Keratinocyte (primary cell): ENCODE measurements at regions not wholly inside any gene's neighbourhood (a gene's known extent, or its start where the extent isn't known, plus 50 kb on each side); places are given as distances from the start of the nearest gene placed in this dataset.

ENCODE experiments used
- DNase-seq: peaks from one replicate; pipeline ENCODE4 v3.0.0-alpha.2; 2011; ENCODE audit warnings: low read depth, missing footprints, low spot score
- FAIRE-seq: peaks from 2 replicates; lab custom pipeline; 2011; peaks lifted over from hg19 to GRCh38; lab: Jason Lieb, UNC
- H2AFZ ChIP-seq: 2 replicates; pipeline ENCODE4 v1.6.0; 2012; ENCODE audit warnings: low read length, control low read depth, inconsistent platforms; ENCODE audit not compliant: control insufficient read depth
- H3K27ac ChIP-seq: 2 replicates; pipeline ENCODE4 v1.5.1; 2011; ENCODE audit warnings: low read length; ENCODE audit not compliant: control insufficient read depth, insufficient read depth
- H3K27me3 ChIP-seq: 3 replicates; pipeline ENCODE4 v1.6.0; 2011; ENCODE audit warnings: low read length; ENCODE audit not compliant: control insufficient read depth, insufficient read depth; ENCODE audit errors: extremely low read depth
- H3K36me3 ChIP-seq, 2 experiments: 2 replicates in 1 of 2; 3 replicates in 1 of 2; pipeline ENCODE4 v1.5.1; 2011; ENCODE audit warnings: low read length in 2 of 2, mild to moderate bottlenecking in 1 of 2; ENCODE audit not compliant: control insufficient read depth in 2 of 2, insufficient read depth in 2 of 2; ENCODE audit errors: extremely low read depth in 1 of 2
- H3K4me1 ChIP-seq: 3 replicates; pipeline ENCODE4 v1.5.1; 2011; ENCODE audit warnings: low read length; ENCODE audit not compliant: control insufficient read depth, insufficient read depth; ENCODE audit errors: extremely low read depth
- H3K4me2 ChIP-seq: 3 replicates; pipeline ENCODE4 v1.6.0; 2011; ENCODE audit warnings: low read depth, low read length; ENCODE audit not compliant: control insufficient read depth, insufficient read depth; ENCODE audit errors: extremely low read depth
- H3K4me3 ChIP-seq, 3 experiments: fragments of 200-600 bp in 1 of 3; sonication (generic) in 1 of 3; 2 replicates in 2 of 3; 3 replicates in 1 of 3; pipeline ENCODE4 v1.5.1; 2011 to 2016; ENCODE audit warnings: low read length in 3 of 3, mild to moderate bottlenecking in 3 of 3, control low read depth in 2 of 3, inconsistent platforms in 1 of 3, low read depth in 1 of 3, mixed read lengths in 1 of 3, mixed run types in 1 of 3, moderate library complexity in 1 of 3; ENCODE audit not compliant: control insufficient read depth in 2 of 3, insufficient read depth in 2 of 3; ENCODE audit errors: extremely low read depth in 1 of 3
- H3K79me2 ChIP-seq: 2 replicates; pipeline ENCODE4 v1.6.0; 2012; ENCODE audit warnings: low read length; ENCODE audit not compliant: control insufficient read depth, insufficient read depth
- H3K9ac ChIP-seq: 3 replicates; pipeline ENCODE4 v1.6.0; 2011; ENCODE audit warnings: low read length; ENCODE audit not compliant: control insufficient read depth, insufficient read depth; ENCODE audit errors: extremely low read depth
- H3K9me1 ChIP-seq: 3 replicates; pipeline ENCODE4 v1.6.0; 2011; ENCODE audit warnings: low read length; ENCODE audit not compliant: control insufficient read depth, insufficient read depth; ENCODE audit errors: extremely low read depth
- H3K9me3 ChIP-seq: 2 replicates; pipeline ENCODE4 v1.5.1; 2012; ENCODE audit warnings: low read depth, low read length; ENCODE audit not compliant: control insufficient read depth
- H4K20me1 ChIP-seq: 3 replicates; pipeline ENCODE4 v1.6.0; 2011; ENCODE audit warnings: low read length; ENCODE audit not compliant: control insufficient read depth, insufficient read depth; ENCODE audit errors: extremely low read depth
- EZH2 ChIP-seq: IDR thresholded peaks from one replicate; pipeline ENCODE4 v1.6.1; 2012; ENCODE audit warnings: inconsistent platforms, mild to moderate bottlenecking, low read length, moderate library complexity
- dilution Hi-C: fragments of 300-500 bp; cut with MboI; formaldehyde crosslinking; loops from one replicate; pipeline ENCODE4 v1.7.0; 2020; ENCODE audit warnings: low sequenced_read_pairs; ENCODE audit not compliant: extremely low pct_ligation_motif_present
- TF ChIP-seq, protein P1 (sequence below), 3 experiments: IDR thresholded peaks in 1 of 3; conservative IDR thresholded peaks in 1 of 3; optimal IDR thresholded peaks in 1 of 3; 2 replicates in 2 of 3; 3 replicates in 1 of 3; pipeline versions ENCODE3 to v1.5.1; 2011; ENCODE audit warnings: low read length in 3 of 3, mild to moderate bottlenecking in 3 of 3, moderate library complexity in 2 of 3, control low read depth in 1 of 3, inconsistent platforms in 1 of 3; ENCODE audit not compliant: insufficient read depth in 2 of 3; ENCODE audit errors: extremely low read depth in 1 of 3

DNA sequence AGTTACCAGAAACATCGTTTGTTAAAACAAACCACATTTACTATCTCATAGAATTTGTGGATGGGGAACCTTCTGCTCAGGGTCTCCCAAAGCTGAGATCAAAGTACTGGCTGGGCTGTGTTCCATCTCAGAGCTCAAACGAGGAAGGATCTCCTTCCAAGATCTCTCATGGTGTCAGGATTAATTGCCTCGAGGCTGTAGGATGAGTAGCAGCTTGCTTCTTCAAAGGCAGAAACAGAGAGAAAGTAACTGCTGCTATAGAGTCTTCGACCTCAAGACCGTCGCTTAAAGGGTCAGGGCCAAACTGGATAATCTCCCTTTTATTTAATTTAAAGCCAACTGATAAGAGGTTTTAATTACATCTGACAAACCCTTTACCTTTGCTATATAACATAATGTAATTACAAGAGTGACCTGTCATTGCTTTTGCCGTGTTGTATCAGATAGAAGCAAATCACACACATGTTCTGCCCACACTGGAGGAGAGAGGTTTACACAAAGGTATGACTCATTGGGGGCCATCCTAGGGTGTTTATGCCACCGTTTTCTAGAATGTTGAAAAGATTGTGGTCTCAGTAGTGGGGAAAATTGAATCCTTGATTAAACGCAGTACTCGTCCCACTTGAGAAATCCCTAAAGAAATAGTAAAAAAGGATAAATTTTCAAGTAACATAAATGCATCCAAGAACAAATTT, 868.8 kb upstream of the TMEM132C start:
- DNase-seq: no peak
- H3K27ac ChIP-seq: no peak overlapping the region
- H3K36me3 ChIP-seq: no peaks in the 10 kb centered on the region
- H3K9me1 ChIP-seq: no peaks in the 10 kb centered on the region
- no peak overlapping the region for H3K4me2 ChIP-seq
- H2AFZ ChIP-seq: no peak overlapping the region
- H4K20me1 ChIP-seq: no peaks in the 10 kb centered on the region
- TF ChIP-seq, protein P1, sequence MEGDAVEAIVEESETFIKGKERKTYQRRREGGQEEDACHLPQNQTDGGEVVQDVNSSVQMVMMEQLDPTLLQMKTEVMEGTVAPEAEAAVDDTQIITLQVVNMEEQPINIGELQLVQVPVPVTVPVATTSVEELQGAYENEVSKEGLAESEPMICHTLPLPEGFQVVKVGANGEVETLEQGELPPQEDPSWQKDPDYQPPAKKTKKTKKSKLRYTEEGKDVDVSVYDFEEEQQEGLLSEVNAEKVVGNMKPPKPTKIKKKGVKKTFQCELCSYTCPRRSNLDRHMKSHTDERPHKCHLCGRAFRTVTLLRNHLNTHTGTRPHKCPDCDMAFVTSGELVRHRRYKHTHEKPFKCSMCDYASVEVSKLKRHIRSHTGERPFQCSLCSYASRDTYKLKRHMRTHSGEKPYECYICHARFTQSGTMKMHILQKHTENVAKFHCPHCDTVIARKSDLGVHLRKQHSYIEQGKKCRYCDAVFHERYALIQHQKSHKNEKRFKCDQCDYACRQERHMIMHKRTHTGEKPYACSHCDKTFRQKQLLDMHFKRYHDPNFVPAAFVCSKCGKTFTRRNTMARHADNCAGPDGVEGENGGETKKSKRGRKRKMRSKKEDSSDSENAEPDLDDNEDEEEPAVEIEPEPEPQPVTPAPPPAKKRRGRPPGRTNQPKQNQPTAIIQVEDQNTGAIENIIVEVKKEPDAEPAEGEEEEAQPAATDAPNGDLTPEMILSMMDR (optimal IDR thresholded peaks at IDR 0.05 in 1 of 3, IDR thresholded peaks at IDR 0.05 in 1 of 3, conservative IDR thresholded peaks at IDR 0.05 in 1 of 3; ENCODE audit: extremely low read depth in 1 of 3, insufficient read depth in 2 of 3, low read length in 3 of 3): no peak
- TF ChIP-seq EZH2: no peak
- H3K4me3 ChIP-seq: no peak overlapping the region
- dilution Hi-C loops: no loop called here
- peak; percentile 46 for FAIRE-seq
- H3K9me3 ChIP-seq: no peaks in the 10 kb centered on the region
- peaks cover 18% of the 10 kb centered on the region for H3K4me1 ChIP-seq
- no peaks in the 10 kb centered on the region for H3K27me3 ChIP-seq
- H3K9ac ChIP-seq: no peak overlapping the region
- H3K79me2 ChIP-seq: no peaks in the 10 kb centered on the region

- Histone ChIP-seq H3K4me1 (peaks cover 8% of the 10 kb centered on the region), H4K20me1 (no peaks in the 10 kb centered on the region), H3K79me2 (no peaks in the 10 kb centered on the region), H2AFZ (no peak overlapping the region), H3K4me2 (no peak overlapping the region), H3K9me3 (no peaks in the 10 kb centered on the region), H3K9ac (no peak overlapping the region), H3K36me3 (no peaks in the 10 kb centered on the region), H3K27me3 (no peaks in the 10 kb centered on the region), H3K9me1 (no peaks in the 10 kb centered on the region), H3K4me3 (no peak overlapping the region), H3K27ac (no peak overlapping the region)
- DNase-seq (no peak), FAIRE-seq (no peak)
- TF ChIP-seq, protein P1 (optimal IDR thresholded peaks at IDR 0.05 in 1 of 3, IDR thresholded peaks at IDR 0.05 in 1 of 3, conservative IDR thresholded peaks at IDR 0.05 in 1 of 3; ENCODE audit: extremely low read depth in 1 of 3, insufficient read depth in 2 of 3, low read length in 3 of 3): no peak
- TF ChIP-seq EZH2: no peak
- dilution Hi-C loops: no loop called here
Observed at GRCh38 chr12:127399451-127399850, 867.5 kb upstream of the TMEM132C start.
